Stimulated activated CD4-positive, alpha-beta T cell treated with anti-CD3 and anti-CD28 coated beads, Interleukin-12 subunit alpha, Interleukin-12 subunit beta, amount 100 ng/mL, for 4 hours (primary cell): ENCODE measurements at regions not wholly inside any gene's neighbourhood (a gene's known extent, or its start where the extent isn't known, plus 50 kb on each side); places are given as distances from the start of the nearest gene placed in this dataset.

Experiments used
- DNase-seq: peaks from one replicate; pipeline ENCODE4 v3.0.0-alpha.2; 2020

DNA sequence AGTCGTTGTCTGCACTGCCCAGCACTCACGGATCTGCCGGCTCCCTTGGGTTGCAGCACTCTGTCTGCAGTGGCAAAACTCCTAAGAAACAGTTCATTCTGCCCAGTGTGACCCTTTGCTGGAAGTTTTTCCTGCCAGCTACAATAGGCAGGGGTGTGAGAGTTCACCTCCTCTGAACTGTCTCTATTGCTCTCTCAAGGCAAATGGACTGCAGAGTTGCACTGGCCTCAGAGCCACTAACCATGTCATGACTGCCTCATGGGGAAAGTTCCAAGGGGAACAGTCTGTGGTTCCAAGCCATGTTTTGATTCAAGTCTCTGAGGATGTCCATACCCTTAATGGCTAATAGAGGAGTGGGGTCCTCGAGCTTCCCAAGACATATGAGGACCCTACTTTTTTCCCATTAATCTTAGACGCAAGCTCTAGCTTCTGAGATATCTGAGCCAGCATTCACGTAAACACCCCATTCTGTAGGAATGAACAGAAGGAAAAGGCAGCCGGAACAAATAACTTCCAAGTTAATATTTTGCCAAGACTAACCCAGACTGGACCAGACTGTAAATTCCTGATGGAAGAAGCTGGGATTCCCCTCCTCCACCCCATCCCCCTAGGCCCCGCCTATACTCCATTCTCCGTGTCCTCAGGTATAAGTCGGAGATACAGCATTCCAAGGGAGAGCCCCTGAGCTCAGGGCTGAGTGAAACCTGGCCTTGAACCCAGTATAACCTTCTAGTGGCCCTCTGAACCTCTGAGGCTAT lies 93.8 kb upstream of the AKT3 start:
- no peak for DNase-seq

DNA sequence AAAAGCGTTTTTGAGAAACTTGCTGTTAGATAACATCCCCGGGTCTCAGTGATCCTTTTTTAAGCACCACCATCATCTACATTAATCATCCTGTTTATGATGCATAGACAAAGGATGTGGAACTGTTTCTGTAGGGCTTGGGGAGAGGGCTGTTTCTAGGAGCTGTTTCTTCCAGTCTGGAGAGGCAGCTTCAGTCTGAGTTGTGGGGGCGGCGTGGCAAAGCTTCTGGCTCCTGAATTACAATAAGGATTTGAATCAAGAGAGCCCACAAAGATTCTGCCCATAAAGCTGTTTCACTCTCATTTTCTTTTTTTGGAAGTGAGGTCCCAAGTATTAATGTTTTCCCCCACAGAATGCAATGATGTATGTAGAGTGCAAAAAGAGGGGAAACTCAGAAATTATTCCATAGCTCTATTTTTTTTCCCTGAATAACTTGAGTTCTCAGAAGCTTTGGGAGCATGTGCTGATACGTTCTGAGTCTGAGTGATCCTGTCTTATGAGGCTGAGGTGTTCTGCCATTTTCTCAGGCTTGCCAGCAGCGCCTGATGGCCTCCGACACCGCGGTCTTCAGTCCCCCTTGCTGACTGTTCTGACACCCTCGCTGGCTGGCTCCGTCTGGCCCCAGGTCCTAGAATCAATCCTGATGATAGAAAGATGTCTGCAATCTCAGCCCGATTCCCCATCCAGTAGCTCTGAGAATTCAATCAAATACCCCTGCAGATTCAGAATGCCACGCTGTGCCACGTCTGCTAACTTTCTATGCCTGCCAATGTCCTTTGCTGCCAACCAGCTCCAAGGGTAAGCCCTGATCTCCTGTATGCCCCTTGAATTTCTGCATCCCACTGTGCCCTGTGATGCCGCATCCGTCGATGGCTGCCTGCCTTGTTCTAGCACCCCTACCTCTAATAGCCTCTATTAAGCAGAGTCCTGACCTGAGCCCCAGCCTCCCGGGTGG lies 92.4 kb upstream of the AKT3 start:
- no peak for DNase-seq

DNA sequence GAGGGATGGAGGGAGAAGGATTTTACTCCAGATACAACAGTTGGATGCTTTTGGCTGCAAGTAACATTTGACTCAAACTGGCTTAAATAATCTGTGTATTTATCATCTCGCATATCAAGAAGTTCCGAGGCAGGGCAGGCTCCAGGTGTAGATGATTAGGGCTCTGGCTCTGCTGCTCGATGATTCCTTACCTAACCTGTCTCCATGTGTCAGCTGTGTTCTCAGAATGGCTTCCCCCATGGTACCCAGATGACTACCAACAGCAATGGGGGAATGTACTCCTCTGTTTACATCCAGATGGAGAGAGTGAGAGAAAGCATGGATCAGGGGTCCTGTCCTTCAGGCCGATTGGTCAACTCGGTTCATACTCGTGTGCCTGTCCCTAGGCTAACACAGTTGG lies 90.4 kb upstream of the AKT3 start:
- DNase-seq, result no peak

GRCh38 chr1:243939167-243939848 lies 89.3 kb upstream of the AKT3 start:
- DNase-seq, result no peak

GRCh38 chr1:243938208-243938607 lies 88.2 kb upstream of the AKT3 start:
- DNase-seq, result no peak

DNA sequence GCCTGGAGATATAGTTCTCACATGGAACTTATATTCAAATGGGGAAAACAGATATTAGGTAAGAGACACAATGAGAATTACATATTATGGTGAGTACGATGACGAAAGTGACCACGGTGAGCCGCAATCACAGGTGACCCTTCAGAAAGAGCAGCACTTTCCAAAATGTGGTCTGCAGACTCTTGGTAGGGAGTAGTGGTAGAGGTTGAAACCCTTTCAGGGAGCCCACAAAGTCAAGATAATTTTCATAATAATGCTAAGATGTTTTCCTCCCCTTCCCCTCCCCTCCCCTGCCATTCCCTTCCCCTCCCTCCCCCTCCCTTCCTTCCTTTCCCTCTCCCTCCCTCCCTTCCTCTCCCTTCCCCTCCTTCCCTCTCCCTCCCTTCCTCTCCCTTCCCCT lies 83.5 kb upstream of the AKT3 start:
- no peak for DNase-seq

DNA sequence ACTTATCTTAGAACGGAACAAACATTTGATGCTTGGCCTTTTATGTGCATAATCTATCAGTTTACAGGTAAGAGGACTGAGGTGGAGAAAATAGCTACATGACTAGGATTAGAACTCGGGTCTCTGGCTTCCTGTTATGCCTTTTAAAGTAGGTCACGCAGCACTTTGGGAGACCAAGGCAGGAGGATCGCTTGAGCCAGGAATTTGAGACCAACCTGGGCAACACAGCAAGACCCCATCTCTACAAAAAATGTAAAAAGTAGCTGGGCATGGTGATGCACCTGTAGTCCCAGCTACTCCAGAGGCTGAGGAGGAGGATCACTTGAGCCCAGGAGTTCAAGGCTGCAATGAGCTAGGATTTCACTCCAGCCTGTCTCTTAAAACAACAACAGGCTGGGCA lies 81.9 kb upstream of the AKT3 start:
- DNase-seq, result no peak

- no peak for DNase-seq
These were observed 81.0 kb upstream of the AKT3 start for GRCh38 chr1:243930822-243931671.

- DNase-seq, result no peak
These were observed 77.3 kb upstream of the AKT3 start for GRCh38 chr1:243927381-243927780.

DNA sequence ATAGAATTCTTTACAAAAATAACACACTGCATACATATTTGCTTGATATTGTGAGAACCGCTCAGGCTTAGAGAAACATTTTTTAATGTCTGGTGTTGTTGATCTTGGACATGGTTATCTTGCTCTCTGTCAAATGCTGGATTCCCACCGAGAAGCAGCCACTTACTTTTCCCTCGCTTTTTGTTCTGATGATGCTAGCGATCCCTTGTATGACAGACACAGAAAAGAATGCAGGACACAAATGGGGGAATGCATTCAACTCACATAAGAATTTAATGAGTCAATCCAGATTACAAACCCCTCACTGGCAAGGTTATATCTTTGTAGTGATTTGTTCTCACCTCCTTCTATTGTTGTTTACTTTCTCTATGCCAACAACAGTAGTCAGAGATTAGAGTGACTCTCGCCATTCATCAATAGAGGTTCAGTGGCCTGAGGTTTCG lies 76.8 kb upstream of the AKT3 start:
- DNase-seq, result no peak

GRCh38 chr1:243926299-243926698 lies 76.3 kb upstream of the AKT3 start:
- no peak for DNase-seq

DNA sequence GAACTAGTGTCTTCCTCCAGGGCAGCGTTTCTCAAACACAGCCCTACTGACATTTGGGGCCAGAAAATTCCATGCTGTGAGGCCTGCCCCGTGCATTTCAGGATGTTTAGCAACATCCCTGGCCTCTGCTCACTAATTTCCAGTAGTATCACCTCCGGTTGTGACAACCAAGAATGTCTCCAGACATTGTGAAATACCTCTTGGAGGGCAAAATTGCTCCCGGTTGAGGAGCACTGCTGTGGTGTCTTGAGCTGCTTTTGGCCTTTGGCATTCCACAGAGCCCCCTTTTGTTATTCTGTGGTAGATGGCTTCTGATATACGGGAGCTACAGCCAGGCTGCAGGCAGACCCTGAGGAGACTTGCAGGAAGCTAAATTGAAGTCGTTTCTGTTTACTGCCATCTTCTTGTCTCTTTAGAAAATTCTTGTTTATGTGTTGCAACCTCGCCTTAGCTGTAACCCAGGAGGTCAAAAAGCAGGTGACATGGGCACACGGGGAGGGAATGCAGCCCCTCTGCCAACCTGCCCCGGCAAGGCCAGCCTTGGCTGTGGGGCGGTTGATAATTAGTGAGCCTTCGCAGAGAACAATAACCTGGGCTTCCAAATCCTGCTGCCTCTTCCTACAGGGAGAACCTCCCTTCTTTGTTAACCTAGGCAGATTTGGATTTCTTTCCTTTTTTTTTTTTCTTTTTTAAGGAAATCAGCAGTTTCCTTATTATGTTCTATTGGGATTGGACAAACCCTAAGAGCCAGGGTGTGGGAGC lies 74.7 kb upstream of the AKT3 start:
- no peak for DNase-seq

GRCh38 chr1:243924188-243924587 lies 74.1 kb upstream of the AKT3 start:
- DNase-seq, result no peak

DNA sequence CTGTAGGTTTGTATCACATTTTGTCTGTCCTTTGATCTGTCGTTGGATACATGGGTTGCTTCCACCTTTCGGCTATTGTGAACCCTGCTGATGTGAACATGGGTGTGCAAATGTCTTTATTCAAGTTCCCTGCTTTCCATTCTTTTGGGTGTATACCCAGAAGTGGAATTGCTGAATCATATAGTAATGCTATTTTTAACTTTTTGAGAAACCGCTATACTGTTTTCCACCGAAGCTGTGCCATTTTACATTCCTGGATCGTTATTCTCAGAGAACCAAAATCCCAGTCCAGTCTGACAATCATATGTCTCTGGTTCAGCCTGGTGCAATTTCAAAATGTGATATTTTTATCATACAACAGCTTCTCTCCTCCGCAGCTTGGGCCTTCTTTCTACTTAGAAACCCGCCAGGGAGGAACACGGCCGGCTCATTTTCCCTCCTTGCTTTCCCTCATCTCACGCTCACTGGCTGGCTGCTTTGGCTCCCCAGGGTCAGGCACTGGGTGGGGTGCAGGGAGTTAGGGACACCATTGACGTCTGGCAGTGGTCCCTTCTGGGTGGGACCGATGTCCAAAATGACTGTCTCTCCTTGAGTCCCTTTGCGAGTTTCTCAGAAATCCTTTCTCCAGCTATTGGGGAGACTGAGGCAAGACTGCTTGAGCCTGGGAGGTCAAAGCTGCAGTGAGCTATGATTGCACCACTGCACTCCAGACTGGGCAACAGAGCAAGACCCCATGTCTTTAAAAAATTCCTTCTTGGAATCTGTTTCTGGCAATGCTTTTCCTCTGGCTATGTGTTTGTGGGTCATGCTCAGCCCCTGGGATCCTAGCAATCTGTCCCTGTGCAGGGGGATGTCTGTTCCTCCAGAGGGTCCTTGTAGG lies 73.5 kb upstream of the AKT3 start:
- no peak for DNase-seq

DNA sequence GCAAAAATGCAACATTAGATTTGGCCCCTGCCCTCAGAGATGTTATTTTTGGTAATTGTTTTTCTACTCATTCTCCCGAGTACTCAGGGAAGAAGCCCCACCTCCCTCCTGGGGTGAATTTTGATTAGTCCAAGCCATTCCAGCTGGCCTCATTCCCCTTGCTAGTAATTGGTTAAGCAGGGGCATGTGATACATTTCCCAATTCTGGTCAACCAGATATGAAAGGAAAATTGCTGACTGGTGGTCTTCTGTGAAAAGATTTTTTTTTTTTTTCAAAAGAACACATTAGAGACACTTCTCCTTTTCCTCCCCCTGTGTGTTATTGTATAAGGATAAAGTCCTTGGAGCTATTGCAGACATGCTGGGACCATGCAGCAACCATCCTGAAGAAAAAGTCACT lies 71.1 kb upstream of the AKT3 start:
- no peak for DNase-seq

- DNase-seq, result no peak
These were observed 68.0 kb upstream of the AKT3 start for GRCh38 chr1:243917863-243918565.

DNA sequence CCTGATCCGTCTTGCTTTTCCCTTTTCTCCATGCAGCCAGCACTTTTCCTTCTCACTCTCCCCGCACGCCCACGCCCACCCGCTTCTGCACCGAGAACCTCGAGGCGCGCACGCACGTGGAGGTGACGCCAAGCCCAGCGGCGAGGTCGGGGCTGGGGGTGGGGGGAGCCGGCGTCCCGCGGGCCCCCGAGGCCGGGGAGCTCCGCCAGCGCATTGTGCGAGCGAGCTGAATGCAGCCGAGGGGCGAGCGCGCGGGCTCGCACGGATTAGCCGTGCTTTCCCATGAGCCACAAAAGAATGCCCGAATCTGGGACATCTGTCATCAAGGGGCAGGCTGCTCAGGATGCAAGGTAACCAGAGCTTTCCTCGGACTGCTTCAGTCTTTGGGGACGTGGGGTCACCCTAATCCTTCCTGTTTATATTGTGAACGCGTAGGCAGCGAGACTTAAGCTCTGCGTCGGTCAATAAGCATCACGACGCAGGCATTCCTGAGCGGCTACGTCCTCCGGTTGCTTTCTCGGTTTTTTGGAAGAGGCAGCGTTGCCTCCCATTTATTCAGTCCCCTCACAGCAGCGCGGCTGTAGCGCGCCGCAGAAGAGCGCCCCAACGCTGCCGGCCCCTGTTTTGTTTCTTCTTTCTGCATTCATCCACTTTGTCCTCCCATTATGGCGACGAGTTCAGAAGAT lies 67.3 kb upstream of the AKT3 start:
- peak; percentile 23 for DNase-seq

GRCh38 chr1:243916160-243916559 lies 66.1 kb upstream of the AKT3 start:
- no peak for DNase-seq

- DNase-seq, result no peak
These were observed 62.3 kb upstream of the AKT3 start for GRCh38 chr1:243912347-243912746.
